GM21390 (cell line): ENCODE measurements at regions not wholly inside any gene's neighbourhood (a gene's known extent, or its start where the extent isn't known, plus 50 kb on each side); places are given as distances from the start of the nearest gene placed in this dataset.

ENCODE experiments used
- ATAC-seq: cut with Tn5 transposase; IDR thresholded peaks from one replicate; pipeline ENCODE4 v1.9.1; 2021; ENCODE audit not compliant: unreplicated experiment

- no peak for ATAC-seq
Observed at GRCh38 chr9:115169003-115169402, 51.0 kb upstream of the TNC start.

GRCh38 chr9:115170358-115171073 lies 52.6 kb upstream of the TNC start:
- no peak for ATAC-seq

DNA sequence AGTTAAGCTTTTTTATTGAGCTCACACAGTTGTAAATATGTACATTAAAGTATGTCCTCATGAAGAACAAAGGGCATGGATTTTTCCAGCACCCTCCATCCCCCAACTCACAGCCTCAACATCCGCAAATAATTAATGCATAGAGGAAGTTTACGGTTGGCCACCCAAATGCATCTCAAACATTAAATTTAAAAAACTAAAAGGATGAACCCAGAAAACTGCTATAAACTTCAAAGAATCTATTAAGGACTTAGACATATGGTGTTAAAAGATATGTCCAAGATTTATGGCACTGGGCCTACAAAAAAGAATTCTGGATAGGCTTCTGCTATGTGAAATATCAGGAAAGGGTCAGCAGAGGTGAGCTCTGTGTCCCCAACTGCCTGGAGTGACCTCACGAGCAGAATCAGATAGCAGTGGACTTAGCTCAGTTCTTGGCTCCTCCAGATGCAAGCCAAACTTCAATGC lies 54.0 kb upstream of the TNC start:
- ATAC-seq = no peak

DNA sequence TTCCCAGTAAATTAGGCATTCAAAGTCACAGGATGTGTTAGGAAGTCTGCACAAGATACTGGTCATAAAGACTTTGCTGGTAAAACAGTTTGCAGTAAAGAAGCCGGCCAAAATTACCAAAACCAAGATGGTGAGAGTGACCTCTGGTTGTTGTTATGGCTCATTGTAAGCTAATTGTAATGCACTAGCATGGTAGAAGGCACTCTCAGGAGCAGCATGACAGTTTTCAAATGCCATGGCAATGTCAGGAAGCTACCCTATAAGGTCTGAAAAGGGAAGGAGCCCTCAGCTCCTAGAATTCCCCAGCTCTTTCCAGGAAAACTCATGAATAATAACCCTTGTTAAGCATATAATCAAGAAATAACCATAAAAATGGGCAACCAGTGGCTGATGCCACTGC lies 64.3 kb upstream of the TNC start:
- no peak for ATAC-seq

DNA sequence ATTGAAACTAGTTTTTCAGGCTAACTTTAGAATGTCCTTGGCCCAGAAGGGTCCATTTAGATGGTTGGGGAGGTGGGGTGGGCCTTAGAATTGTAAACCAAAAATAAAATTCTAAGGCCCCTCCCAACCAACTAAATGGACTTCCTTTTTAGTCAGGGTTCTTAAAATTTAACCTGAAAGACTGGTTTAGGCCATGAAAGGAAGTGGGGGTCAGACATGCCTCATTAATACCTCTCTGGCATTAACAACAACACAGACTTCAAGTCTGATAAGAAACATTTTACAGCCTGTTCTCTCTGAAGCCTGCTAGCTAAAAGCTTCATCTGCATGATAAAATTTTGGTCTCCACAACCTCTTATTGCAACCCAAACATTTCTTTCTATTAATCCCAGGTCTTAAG lies 65.5 kb upstream of the TNC start:
- no peak for ATAC-seq

DNA sequence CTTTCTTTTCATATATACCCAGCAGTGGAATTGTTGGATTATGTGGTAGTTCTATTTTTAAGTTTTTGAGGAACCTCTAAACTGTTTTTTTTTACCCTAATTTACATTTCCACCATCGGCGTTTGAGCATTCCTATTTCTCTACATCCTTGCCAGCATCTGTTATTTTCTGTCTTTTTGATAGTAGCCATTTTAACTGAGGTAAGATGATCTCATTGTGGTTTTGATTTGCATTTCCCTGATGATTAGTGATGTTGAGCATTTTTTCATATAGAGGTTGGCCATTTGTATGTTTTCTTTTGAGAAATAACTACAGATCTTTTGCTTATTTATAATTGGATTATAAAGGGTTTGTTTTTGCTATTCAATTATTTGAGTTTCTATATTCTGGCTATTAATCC lies 71.7 kb upstream of the TNC start:
- no peak for ATAC-seq

DNA sequence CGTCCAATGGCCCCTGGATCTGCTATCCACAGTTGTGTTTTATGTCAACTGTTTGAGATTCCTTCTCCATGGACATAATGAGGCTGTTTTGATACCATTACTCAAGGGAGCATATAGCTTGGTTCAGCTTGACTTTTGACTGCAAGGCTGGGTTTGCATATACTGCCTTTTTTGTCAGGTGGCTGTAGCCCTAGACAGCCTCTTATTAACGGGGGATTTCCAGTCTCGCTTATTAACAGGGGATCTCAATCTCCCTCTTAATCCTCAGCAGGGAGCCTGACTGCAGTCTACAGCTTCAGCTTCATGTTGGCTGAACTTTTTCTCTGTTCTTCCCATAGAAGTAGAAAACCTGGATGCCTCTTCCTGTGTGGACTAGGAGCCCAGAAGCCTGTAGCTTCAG lies 73.7 kb upstream of the TNC start:
- ATAC-seq = no peak

DNA sequence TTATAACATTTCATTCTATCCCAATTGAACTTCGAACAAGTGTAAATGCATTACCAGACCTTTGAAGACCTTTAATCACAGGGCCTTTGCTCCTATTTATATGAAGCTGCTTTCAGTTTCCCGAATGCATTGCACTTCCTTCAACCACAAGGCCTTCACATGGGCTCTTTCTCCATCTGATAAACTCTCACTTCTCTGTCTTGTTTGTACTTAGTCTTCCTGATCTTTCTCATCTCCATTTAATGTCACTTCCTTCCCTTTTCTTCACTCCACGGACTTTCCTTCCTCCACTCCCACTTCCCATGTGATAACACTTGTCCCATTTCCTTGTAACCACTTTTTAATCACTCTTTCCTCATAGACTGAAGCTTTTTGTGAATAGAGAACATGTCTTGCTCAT lies 74.3 kb upstream of the TNC start:
- no peak for ATAC-seq

- peak; percentile 83 for ATAC-seq
Observed at GRCh38 chr9:115192835-115193525, 75.0 kb upstream of the TNC start.

GRCh38 chr9:115193777-115194176 lies 75.8 kb upstream of the TNC start:
- no peak for ATAC-seq

DNA sequence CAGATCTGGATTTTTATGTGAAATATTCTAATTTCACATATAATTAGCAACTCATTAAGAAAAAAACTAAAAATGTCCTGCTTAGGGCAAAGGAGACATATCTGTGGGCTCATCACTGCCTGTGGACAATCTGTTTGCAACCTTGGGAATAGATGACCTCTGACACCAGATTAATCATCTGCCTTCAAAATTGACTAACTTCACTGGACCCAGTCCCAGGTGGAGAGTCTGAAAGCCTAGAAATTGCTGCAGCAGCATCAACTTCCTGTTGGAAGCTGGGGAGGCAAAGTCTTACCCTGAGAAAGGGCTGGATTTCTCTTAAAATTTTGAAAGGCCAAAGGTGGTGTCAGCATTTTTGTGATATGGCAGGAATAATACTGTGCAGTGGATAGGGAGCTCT lies 76.3 kb upstream of the TNC start:
- ATAC-seq = no peak

DNA sequence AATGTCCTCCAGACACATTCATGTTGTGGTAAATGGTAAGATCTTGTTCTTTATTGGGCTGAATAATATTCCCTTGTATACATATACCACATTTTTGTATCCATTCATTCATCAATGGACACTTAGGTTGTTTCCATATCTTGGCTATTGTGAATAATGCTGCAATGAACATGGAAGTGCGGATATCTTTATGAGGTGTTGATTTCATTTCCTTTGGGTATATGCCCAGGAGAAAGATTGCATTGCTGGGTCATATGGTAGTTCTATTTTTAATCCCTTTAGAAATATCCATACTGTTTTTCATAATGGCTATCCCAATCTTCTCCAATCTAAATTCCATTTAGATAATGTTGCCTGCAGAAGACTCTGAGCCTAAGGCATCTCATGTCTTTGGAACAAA lies 78.0 kb upstream of the TNC start:
- no peak for ATAC-seq

GRCh38 chr9:115196919-115197318 lies 79.0 kb upstream of the TNC start:
- no peak for ATAC-seq

DNA sequence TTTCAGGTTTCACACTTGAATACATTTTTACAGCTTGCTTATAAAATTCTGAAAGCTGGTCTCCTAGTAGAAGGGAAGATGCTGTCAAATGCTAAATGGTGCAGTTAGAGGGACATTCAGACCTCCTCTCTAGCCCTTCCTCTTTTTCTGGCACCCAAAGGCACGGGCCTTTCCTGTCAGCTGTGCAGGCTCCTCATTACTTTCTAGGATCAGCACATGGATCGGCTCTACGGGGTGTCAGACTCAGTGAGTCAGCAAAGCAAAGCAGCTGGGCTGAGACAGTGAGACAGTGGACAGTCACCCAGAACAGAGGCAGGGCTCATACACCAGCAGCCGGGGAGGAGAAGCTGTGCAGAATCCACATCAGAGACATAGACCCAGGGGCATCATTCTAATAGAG lies 80.0 kb upstream of the TNC start:
- no peak for ATAC-seq

GRCh38 chr9:115200711-115201505 lies 83.0 kb upstream of the TNC start:
- ATAC-seq = no peak

DNA sequence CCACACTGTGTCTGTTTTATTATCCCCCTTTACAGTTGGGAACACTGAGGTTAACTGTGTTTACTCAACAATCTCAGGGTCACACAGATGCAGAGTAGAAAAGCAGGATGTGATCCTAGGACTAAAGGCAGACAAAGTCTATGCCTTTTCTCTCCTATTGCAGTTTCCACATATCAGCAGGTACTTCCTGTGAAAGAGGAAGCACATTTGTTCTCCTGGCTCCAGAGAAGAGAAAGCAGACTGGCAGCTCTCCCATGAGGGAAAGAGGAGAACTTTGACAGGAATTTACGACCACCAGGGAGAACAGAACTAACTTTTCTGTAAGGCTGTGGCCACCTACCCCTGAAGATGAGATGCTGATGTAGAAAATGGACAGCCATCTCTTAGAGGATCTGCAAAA lies 84.2 kb upstream of the TNC start:
- ATAC-seq = no peak

GRCh38 chr9:115202960-115203751 lies 85.2 kb upstream of the TNC start:
- no peak for ATAC-seq

GRCh38 chr9:115204904-115205453 lies 87.0 kb upstream of the TNC start:
- ATAC-seq = peak; percentile 39

DNA sequence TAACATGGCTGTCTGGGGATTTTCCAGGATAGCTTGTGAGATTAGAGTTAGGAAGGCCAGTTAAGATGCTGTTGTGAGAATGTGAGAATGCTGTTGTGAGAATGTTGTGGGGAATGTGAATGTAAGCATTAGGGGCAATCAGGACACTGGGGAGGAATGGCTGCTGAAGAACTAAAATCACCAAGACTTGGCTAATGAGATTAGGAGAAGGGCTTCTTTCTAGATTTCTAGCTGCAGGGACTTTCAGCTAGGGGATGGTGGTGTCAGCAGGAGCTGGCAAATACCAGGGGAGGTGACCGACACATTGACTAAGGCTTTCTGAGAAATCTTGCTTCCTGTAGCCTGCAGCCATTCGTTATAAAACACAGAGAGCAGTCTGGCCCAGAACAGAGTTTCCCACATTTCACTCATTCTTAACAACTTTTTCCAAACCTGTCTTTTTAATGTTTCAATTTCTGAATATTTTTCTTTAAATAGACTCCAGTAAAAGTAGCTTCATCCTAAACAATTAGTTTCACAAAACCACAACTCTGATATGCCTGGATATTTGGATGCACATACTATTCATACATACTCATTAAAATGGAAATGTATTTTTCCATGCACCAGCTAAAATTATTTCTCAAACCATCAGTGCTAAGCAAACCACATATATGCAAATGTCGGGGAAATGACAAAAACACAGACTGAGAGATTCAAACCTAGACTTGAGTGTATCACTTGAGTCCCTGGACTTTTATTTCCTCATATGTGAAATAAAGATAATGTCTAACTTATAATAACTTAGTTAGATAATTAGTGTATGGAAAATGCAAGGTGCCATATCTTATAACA lies 89.3 kb upstream of the TNC start:
- ATAC-seq = peak; percentile 50

DNA sequence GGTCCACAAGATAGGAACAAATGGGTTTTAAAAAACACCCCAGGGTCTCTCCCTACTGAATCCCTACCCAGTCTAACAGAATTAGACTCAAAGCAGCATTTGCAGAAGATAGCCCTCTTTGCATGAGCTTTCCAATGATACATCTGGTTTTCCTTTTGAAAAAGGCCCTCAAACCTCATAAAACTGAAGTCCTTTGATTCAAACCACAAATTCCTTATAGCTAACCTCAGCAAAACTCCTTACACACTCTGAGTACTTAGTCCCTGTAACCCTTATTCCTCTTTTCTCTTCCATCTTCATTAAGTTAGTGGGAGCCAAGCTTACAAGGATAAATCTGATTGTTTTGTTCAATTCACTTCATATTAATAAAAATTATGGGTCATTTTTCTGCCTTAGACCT lies 90.5 kb upstream of the TNC start:
- no peak for ATAC-seq
